ENCODE measurements at regions not wholly inside any gene's neighbourhood (a gene's known extent, or its start where the extent isn't known, plus 50 kb on each side); places are given as distances from the start of the nearest gene placed in this dataset.

DNA sequence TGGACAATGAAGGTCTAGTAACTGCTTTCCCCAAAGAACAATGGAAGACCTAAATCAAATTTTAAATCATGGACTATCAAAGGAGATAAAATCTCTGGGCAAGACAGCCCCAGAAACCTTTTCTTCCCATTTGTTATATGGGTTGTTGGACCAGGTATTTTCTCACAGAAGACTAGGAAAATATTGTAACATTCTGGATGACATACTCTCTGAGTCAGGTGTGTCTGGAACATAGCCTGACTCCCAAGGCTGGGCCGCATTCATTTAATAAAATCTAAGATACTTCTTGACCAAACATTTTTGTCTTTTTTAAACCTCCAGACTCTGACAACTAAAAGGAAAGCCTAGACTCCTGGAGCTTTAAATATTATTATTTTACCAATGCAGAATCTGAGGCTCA lies 87.9 kb downstream of the ATP23 start:
- TF ChIP-seq CTCF (IDR thresholded peaks at IDR 0.05) (no peak), TEAD4 (IDR thresholded peaks at IDR 0.05; ENCODE audit: borderline replicate concordance, insufficient read depth) (no peak), TAF1 (IDR thresholded peaks at IDR 0.05; ENCODE audit: borderline replicate concordance, low read depth, low read length) (no peak), RCOR1 (IDR thresholded peaks at IDR 0.05; ENCODE audit: low read length) (no peak), REST (IDR thresholded peaks at IDR 0.05; ENCODE audit: low read depth, low read length) (no peak)
